ENCODE measurements at regions not wholly inside any gene's neighbourhood (a gene's known extent, or its start where the extent isn't known, plus 50 kb on each side); places are given as distances from the start of the nearest gene placed in this dataset.

DNA sequence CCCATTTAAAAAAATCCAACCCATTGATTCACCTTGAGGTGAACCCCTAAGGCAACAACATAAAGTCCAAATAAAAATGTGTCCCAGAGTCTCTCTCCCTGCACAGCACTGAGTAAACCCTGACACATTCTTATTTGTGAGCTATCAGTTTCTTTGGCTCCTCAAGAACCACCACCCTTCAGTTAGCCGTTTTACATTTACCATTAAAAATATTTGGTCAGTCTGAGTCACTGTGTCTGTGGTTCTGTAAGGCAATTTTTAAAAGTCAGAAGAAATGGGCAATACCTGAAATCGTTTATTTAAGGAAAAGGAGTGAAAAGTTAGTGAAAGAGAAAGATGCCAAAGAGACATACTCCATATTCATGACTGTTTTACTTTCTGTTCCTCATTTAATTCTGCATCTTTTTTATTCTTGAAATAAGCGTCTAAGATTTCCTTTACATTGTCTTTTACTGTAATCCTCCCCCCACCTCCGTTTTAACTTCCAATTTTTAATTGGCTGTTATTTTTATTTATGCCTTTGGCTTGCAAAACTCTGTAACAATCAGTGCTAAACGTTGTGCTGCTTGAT, 91.7 kb upstream of the IVNS1ABP start:
- Histone ChIP-seq H3K18ac (ENCODE audit: low read depth, low read length) (no peak overlapping the region; the same call in 1 of the 2 replicates), H4K91ac (ENCODE audit: insufficient read depth, low read depth, low read length) (no peak overlapping the region), H3K27me3 (ENCODE audit: control insufficient read depth, insufficient read depth, low read length) (peaks cover 6% of the 10 kb centered on the region; the same call in 1 of the 2 replicates), H2BK20ac (ENCODE audit: low read depth, low read length) (no peak overlapping the region), H2BK5ac (ENCODE audit: low read depth, low read length, poor library complexity, severe bottlenecking) (no peak overlapping the region), H3K9ac (ENCODE audit: low read depth, low read length) (no peak overlapping the region), H3K4me1 (ENCODE audit: control insufficient read depth, insufficient read depth, low read length) (peaks cover 5% of the 10 kb centered on the region), H4K8ac (ENCODE audit: low read depth in 2 of 2, low read length in 2 of 2) (no peak overlapping the region), H3K27ac (ENCODE audit: insufficient read depth, low read length) (no peak overlapping the region), H2BK120ac (ENCODE audit: low read depth, low read length) (no peak overlapping the region), H3K23ac (ENCODE audit: low read depth, low read length) (no peak overlapping the region), H4K5ac (ENCODE audit: low read depth, low read length) (no peak overlapping the region), H2AFZ (replicated peaks; ENCODE audit: low read length, poor library complexity) (no peak overlapping the region), H3K56ac (ENCODE audit: extremely low read depth, insufficient read depth, low read length) (no peak overlapping the region), H3K14ac (replicated peaks; ENCODE audit: low read depth, low read length) (no peak overlapping the region), H3K4me3 (ENCODE audit: insufficient read depth, low read depth, low read length) (no peak overlapping the region), H3K36me3 (ENCODE audit: control insufficient read depth, insufficient read depth, low read length) (no peaks in the 10 kb centered on the region), H2AK5ac (ENCODE audit: low read depth, low read length) (no peak overlapping the region), H3K4me2 (ENCODE audit: low read depth, low read length) (no peak overlapping the region), H3K4ac (ENCODE audit: low read depth, low read length) (no peak overlapping the region), H2AK9ac (replicated peaks; ENCODE audit: low read depth, low read length, poor library complexity) (no peak overlapping the region), H2BK15ac (ENCODE audit: low read depth, low read length) (no peak overlapping the region), H4K20me1 (ENCODE audit: insufficient read depth, low read length) (no peaks in the 10 kb centered on the region), H3K9me1 (ENCODE audit: insufficient read depth, low read length) (peaks cover 4% of the 10 kb centered on the region), H3K9me3 (ENCODE audit: control insufficient read depth, insufficient read depth, low read length) (no peaks in the 10 kb centered on the region; the same call in 1 of the 2 replicates), H3K79me1 (ENCODE audit: low read depth in 1 of 2, low read length in 2 of 2) (no peaks in the 10 kb centered on the region)
- intact Hi-C loops (cut with micrococcal nuclease) (no loop called here), in situ Hi-C loops (cut with MboI; ENCODE audit: low sequenced_read_pairs) (no loop called here), dilution Hi-C loops (cut with HindIII; ENCODE audit: low sequenced_read_pairs, unreplicated experiment) (no loop called here)
- no CpG with 5 or more reads among the region's 5 CpGs for WGBS, 2 experiments (ENCODE audit: extremely low coverage in 2 of 2, insufficient read length in 1 of 2)
- CTCF ChIA-PET, result no interaction called here
- peak; percentile 2 for DNase-seq
- ATAC-seq (ENCODE audit: low read depth), result no peak
- TF ChIP-seq CHD1 (IDR thresholded peaks at IDR 0.05; ENCODE audit: low read depth, low read length), result no peak
- no peak for TF ChIP-seq RFX5 (IDR thresholded peaks at IDR 0.05; ENCODE audit: low read depth, low read length)
- TF ChIP-seq USF2 (IDR thresholded peaks at IDR 0.05; ENCODE audit: low read depth, low read length), result no peak
- TF ChIP-seq RAD21 (IDR thresholded peaks at IDR 0.05; ENCODE audit: low read length), result no peak
- TF ChIP-seq FOS (IDR thresholded peaks at IDR 0.05; ENCODE audit: low read depth, low read length), result no peak
- TF ChIP-seq RCOR1 (IDR thresholded peaks at IDR 0.05; ENCODE audit: insufficient replicate concordance, low read length), result no peak
- TF ChIP-seq, protein P1, sequence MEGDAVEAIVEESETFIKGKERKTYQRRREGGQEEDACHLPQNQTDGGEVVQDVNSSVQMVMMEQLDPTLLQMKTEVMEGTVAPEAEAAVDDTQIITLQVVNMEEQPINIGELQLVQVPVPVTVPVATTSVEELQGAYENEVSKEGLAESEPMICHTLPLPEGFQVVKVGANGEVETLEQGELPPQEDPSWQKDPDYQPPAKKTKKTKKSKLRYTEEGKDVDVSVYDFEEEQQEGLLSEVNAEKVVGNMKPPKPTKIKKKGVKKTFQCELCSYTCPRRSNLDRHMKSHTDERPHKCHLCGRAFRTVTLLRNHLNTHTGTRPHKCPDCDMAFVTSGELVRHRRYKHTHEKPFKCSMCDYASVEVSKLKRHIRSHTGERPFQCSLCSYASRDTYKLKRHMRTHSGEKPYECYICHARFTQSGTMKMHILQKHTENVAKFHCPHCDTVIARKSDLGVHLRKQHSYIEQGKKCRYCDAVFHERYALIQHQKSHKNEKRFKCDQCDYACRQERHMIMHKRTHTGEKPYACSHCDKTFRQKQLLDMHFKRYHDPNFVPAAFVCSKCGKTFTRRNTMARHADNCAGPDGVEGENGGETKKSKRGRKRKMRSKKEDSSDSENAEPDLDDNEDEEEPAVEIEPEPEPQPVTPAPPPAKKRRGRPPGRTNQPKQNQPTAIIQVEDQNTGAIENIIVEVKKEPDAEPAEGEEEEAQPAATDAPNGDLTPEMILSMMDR (conservative IDR thresholded peaks at IDR 0.05; ENCODE audit: low read depth, low read length), result no peak
- TF ChIP-seq MAZ (IDR thresholded peaks at IDR 0.05; ENCODE audit: borderline replicate concordance, low read depth, low read length), result no peak
- POLR2A ChIA-PET (ENCODE audit: unreplicated experiment), result no interaction called here
- no TSS peak for BruUV-seq (replicated peaks)

Data from IMR-90 (cell line).